OCI-LY1 (cell line): ENCODE measurements at regions not wholly inside any gene's neighbourhood (a gene's known extent, or its start where the extent isn't known, plus 50 kb on each side); places are given as distances from the start of the nearest gene placed in this dataset.
"Not testable (repeated sequence)": the region's sequence is repeated elsewhere in the genome, so short reads cannot be mapped to it uniquely, and the experiment has no call there.

Source experiments
- H2AFZ ChIP-seq: fragments of 200-600 bp; sonication (generic), shearing (Covaris generic); 2 replicates; pipeline ENCODE4 v1.6.0; 2014; ENCODE audit warnings: antibody characterized with exemption, mild to moderate bottlenecking, low read length
- H3F3A ChIP-seq: fragments of 200-600 bp; sonication (generic), shearing (Covaris generic); 2 replicates; pipeline ENCODE4 v1.6.0; 2014; ENCODE audit warnings: mild to moderate bottlenecking, antibody characterized with exemption, low read length, moderate library complexity; ENCODE audit not compliant: insufficient read depth
- H3K27ac ChIP-seq: fragments of 200-600 bp; sonication (generic); 2 replicates; pipeline ENCODE4 v1.5.1; 2014; ENCODE audit warnings: low read length, mixed run types, mild to moderate bottlenecking, low read depth; ENCODE audit not compliant: poor library complexity, severe bottlenecking
- H3K27me3 ChIP-seq: fragments of 200-600 bp; sonication (generic); 2 replicates; pipeline ENCODE4 v1.6.0; 2014; ENCODE audit warnings: antibody characterized with exemption, mild to moderate bottlenecking, low read length, moderate library complexity; ENCODE audit not compliant: insufficient read depth
- H3K36me3 ChIP-seq: fragments of 200-600 bp; sonication (generic); 2 replicates; pipeline ENCODE4 v1.6.1; 2014; ENCODE audit warnings: mild to moderate bottlenecking, antibody characterized with exemption, low read length, moderate library complexity, mixed read lengths; ENCODE audit not compliant: insufficient read depth
- H3K4me1 ChIP-seq: fragments of 200-600 bp; sonication (generic); 2 replicates; pipeline ENCODE4 v1.5.1; 2014; ENCODE audit warnings: mild to moderate bottlenecking, low read length, moderate library complexity; ENCODE audit not compliant: insufficient read depth, severe bottlenecking
- H3K4me2 ChIP-seq: fragments of 200-600 bp; sonication (generic), shearing (Covaris generic); 2 replicates; pipeline ENCODE4 v1.6.1; 2014; ENCODE audit warnings: low read length
- H3K4me3 ChIP-seq: fragments of 200-600 bp; sonication (generic); 2 replicates; pipeline ENCODE4 v1.5.1; 2014; ENCODE audit warnings: low read length, low read depth, mild to moderate bottlenecking, mixed read lengths; ENCODE audit not compliant: poor library complexity, severe bottlenecking
- H3K79me2 ChIP-seq: fragments of 200-600 bp; shearing (Covaris generic); 2 replicates; pipeline ENCODE4 v1.6.1; 2016; ENCODE audit warnings: mixed run types, low read length, mixed read lengths; ENCODE audit not compliant: insufficient read depth
- H3K9ac ChIP-seq: fragments of 200-600 bp; sonication (generic), shearing (Covaris generic); 2 replicates; pipeline ENCODE4 v1.6.1; 2014; ENCODE audit warnings: mild to moderate bottlenecking, low read length, mixed read lengths
- H3K9me2 ChIP-seq: fragments of 200-600 bp; sonication (generic), shearing (Covaris generic); 2 replicates; pipeline ENCODE4 v1.6.1; 2014; ENCODE audit warnings: low read depth, mild to moderate bottlenecking, low read length, mixed read lengths
- H3K9me3 ChIP-seq: fragments of 200-600 bp; shearing (Covaris generic); 2 replicates; pipeline ENCODE4 v1.6.1; 2014; ENCODE audit warnings: low read length, mixed read lengths
- H4K20me1 ChIP-seq: fragments of 200-600 bp; sonication (generic), shearing (Covaris generic); 2 replicates; pipeline ENCODE4 v1.6.0; 2016; ENCODE audit warnings: mild to moderate bottlenecking, low read length; ENCODE audit not compliant: insufficient read depth
- EZH2 ChIP-seq: fragments of 200-600 bp; sonication (generic), shearing (Covaris generic); IDR thresholded peaks from 2 replicates; pipeline ENCODE4 v1.8.0; 2017; ENCODE audit warnings: borderline replicate concordance, mixed run types, mild to moderate bottlenecking, antibody characterized with exemption, low read length, moderate library complexity, mixed read lengths
- TF ChIP-seq, protein P1 (sequence below): fragments of 200-600 bp; sonication (generic), shearing (Covaris generic); IDR thresholded peaks from 2 replicates; pipeline ENCODE4 v1.5.1; 2017; ENCODE audit warnings: mild to moderate bottlenecking, antibody characterized with exemption, low read length, moderate library complexity, mixed read lengths

GRCh38 chr20:29119141-29119540 is 2138.3 kb upstream of the DEFB115 start:
- Histone ChIP-seq H3K79me2 (no peaks in the 10 kb centered on the region), H2AFZ (no peak overlapping the region), H3F3A (no peaks in the 10 kb centered on the region), H3K36me3 (no peaks in the 10 kb centered on the region), H3K9me3 (no peaks in the 10 kb centered on the region), H4K20me1 (no peaks in the 10 kb centered on the region), H3K9ac (no peak overlapping the region), H3K4me3 (no peak overlapping the region), H3K4me1 (no peaks in the 10 kb centered on the region), H3K27me3 (no peaks in the 10 kb centered on the region), H3K9me2 (no peaks in the 10 kb centered on the region), H3K4me2 (no peak overlapping the region), H3K27ac (no peak overlapping the region)
- TF ChIP-seq, protein P1, sequence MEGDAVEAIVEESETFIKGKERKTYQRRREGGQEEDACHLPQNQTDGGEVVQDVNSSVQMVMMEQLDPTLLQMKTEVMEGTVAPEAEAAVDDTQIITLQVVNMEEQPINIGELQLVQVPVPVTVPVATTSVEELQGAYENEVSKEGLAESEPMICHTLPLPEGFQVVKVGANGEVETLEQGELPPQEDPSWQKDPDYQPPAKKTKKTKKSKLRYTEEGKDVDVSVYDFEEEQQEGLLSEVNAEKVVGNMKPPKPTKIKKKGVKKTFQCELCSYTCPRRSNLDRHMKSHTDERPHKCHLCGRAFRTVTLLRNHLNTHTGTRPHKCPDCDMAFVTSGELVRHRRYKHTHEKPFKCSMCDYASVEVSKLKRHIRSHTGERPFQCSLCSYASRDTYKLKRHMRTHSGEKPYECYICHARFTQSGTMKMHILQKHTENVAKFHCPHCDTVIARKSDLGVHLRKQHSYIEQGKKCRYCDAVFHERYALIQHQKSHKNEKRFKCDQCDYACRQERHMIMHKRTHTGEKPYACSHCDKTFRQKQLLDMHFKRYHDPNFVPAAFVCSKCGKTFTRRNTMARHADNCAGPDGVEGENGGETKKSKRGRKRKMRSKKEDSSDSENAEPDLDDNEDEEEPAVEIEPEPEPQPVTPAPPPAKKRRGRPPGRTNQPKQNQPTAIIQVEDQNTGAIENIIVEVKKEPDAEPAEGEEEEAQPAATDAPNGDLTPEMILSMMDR = no peak
- TF ChIP-seq EZH2 = no peak

- H3K27ac ChIP-seq, H3K36me3 ChIP-seq, H3K4me1 ChIP-seq, H3K27me3 ChIP-seq, H3K9ac ChIP-seq, H3K4me2 ChIP-seq, H3F3A ChIP-seq, H3K79me2 ChIP-seq, H2AFZ ChIP-seq, H3K4me3 ChIP-seq, H3K9me2 ChIP-seq, H4K20me1 ChIP-seq, H3K9me3 ChIP-seq: not testable (repeated sequence)
These were observed 2137.8 kb upstream of the DEFB115 start for GRCh38 chr20:29119684-29120083.

GRCh38 chr20:29120088-29120487 is 2137.4 kb upstream of the DEFB115 start:
- not testable (repeated sequence) for H3K4me3 ChIP-seq, H3K9ac ChIP-seq, H3K4me1 ChIP-seq, H3F3A ChIP-seq, H2AFZ ChIP-seq, H3K79me2 ChIP-seq, H3K9me3 ChIP-seq, H3K27ac ChIP-seq, H3K4me2 ChIP-seq, H3K27me3 ChIP-seq, H3K9me2 ChIP-seq, H4K20me1 ChIP-seq, H3K36me3 ChIP-seq

- not testable (repeated sequence) for H3K9me3 ChIP-seq, H3K4me3 ChIP-seq, H3K4me2 ChIP-seq, H3F3A ChIP-seq, H3K36me3 ChIP-seq, H3K9me2 ChIP-seq, H4K20me1 ChIP-seq, H2AFZ ChIP-seq, H3K27ac ChIP-seq, H3K27me3 ChIP-seq, H3K79me2 ChIP-seq, H3K9ac ChIP-seq, H3K4me1 ChIP-seq
These were observed 2136.9 kb upstream of the DEFB115 start for GRCh38 chr20:29120575-29120974.

- not testable (repeated sequence) for H3K9ac ChIP-seq, H3K9me3 ChIP-seq
These were observed 2134.7 kb upstream of the DEFB115 start for GRCh38 chr20:29122784-29123183.

More at GRCh38 chr20:29122784-29123183, 2134.7 kb upstream of the DEFB115 start:
- H2AFZ ChIP-seq, H3K4me3 ChIP-seq, H4K20me1 ChIP-seq, H3K27ac ChIP-seq, H3F3A ChIP-seq, H3K4me2 ChIP-seq, H3K4me1 ChIP-seq, H3K27me3 ChIP-seq, H3K36me3 ChIP-seq, H3K79me2 ChIP-seq, H3K9me2 ChIP-seq: not testable (repeated sequence)
